ENCODE measurements at regions not wholly inside any gene's neighbourhood (a gene's known extent, or its start where the extent isn't known, plus 50 kb on each side); places are given as distances from the start of the nearest gene placed in this dataset.

DNA sequence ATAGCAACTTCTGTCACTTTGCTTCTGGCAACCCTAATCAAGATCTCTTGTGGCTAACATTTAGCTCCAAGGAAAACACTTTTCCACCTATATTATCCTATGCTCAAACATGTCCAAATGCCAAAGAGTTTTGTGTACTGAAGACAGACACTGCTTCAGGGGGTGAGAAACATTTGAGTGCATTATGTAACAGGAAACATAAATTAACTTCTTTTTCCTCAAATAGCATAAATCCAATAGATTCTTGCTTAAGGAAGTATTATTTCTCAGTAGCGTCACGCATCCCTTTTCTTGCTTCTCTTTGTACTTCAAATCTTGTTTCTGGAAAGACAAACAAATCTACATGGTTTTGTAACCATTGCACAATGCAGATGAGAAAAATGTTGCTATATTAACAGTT, 839.1 kb downstream of the GLUD2 start:
- Histone ChIP-seq H3K36me3 (ENCODE audit: insufficient read depth, low read length) (no peaks in the 10 kb centered on the region), H2AFZ (ENCODE audit: low read depth, low read length) (no peak overlapping the region), H4K20me1 (ENCODE audit: insufficient read depth, low read length) (no peaks in the 10 kb centered on the region), H3K4me3 (ENCODE audit: low read depth in 1 of 2, low read length in 2 of 2) (no peak overlapping the region), H3K9ac (ENCODE audit: low read depth, low read length) (no peak overlapping the region), H3K27me3 (ENCODE audit: insufficient read depth, low read length, poor library complexity) (no peaks in the 10 kb centered on the region), H3K79me2 (ENCODE audit: insufficient read depth, low read length) (no peaks in the 10 kb centered on the region), H3K4me2 (ENCODE audit: insufficient read depth, low read length) (no peak overlapping the region), H3K4me1 (ENCODE audit: insufficient read depth, low read length) (no peaks in the 10 kb centered on the region), H3K9me3 (ENCODE audit: insufficient read depth, low read length, severe bottlenecking) (no peaks in the 10 kb centered on the region), H3K27ac (ENCODE audit: low read length) (no peak overlapping the region)
- TF ChIP-seq, protein P1, sequence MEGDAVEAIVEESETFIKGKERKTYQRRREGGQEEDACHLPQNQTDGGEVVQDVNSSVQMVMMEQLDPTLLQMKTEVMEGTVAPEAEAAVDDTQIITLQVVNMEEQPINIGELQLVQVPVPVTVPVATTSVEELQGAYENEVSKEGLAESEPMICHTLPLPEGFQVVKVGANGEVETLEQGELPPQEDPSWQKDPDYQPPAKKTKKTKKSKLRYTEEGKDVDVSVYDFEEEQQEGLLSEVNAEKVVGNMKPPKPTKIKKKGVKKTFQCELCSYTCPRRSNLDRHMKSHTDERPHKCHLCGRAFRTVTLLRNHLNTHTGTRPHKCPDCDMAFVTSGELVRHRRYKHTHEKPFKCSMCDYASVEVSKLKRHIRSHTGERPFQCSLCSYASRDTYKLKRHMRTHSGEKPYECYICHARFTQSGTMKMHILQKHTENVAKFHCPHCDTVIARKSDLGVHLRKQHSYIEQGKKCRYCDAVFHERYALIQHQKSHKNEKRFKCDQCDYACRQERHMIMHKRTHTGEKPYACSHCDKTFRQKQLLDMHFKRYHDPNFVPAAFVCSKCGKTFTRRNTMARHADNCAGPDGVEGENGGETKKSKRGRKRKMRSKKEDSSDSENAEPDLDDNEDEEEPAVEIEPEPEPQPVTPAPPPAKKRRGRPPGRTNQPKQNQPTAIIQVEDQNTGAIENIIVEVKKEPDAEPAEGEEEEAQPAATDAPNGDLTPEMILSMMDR (IDR thresholded peaks at IDR 0.05; ENCODE audit: borderline replicate concordance, extremely low read depth, low read length, poor library complexity, severe bottlenecking) = no peak
- TF ChIP-seq EZH2 (IDR thresholded peaks at IDR 0.05; ENCODE audit: borderline replicate concordance, low read depth, low read length, severe bottlenecking) = no peak
- ATAC-seq (ENCODE audit: insufficient read depth, low read depth) = no peak
- DNase-seq = no peak

- ATAC-seq (ENCODE audit: insufficient read depth, low read depth) = no peak
- Histone ChIP-seq H3K9me3 (ENCODE audit: insufficient read depth, low read length, severe bottlenecking) (no peaks in the 10 kb centered on the region), H3K4me2 (ENCODE audit: insufficient read depth, low read length) (no peak overlapping the region), H3K27me3 (ENCODE audit: insufficient read depth, low read length, poor library complexity) (no peaks in the 10 kb centered on the region), H3K4me1 (ENCODE audit: insufficient read depth, low read length) (no peaks in the 10 kb centered on the region), H3K9ac (ENCODE audit: low read depth, low read length) (no peak overlapping the region), H2AFZ (ENCODE audit: low read depth, low read length) (no peak overlapping the region), H3K36me3 (ENCODE audit: insufficient read depth, low read length) (no peaks in the 10 kb centered on the region), H3K27ac (ENCODE audit: low read length) (no peak overlapping the region), H3K79me2 (ENCODE audit: insufficient read depth, low read length) (no peaks in the 10 kb centered on the region), H4K20me1 (ENCODE audit: insufficient read depth, low read length) (no peaks in the 10 kb centered on the region), H3K4me3 (ENCODE audit: low read depth in 1 of 2, low read length in 2 of 2) (no peak overlapping the region)
- TF ChIP-seq EZH2 (IDR thresholded peaks at IDR 0.05; ENCODE audit: borderline replicate concordance, low read depth, low read length, severe bottlenecking) = no peak
- TF ChIP-seq, protein P1 (IDR thresholded peaks at IDR 0.05; ENCODE audit: borderline replicate concordance, extremely low read depth, low read length, poor library complexity, severe bottlenecking) = no peak
- DNase-seq = no peak
These were observed 847.3 kb downstream of the GLUD2 start for GRCh38 chrX:121894756-121895155.

DNA sequence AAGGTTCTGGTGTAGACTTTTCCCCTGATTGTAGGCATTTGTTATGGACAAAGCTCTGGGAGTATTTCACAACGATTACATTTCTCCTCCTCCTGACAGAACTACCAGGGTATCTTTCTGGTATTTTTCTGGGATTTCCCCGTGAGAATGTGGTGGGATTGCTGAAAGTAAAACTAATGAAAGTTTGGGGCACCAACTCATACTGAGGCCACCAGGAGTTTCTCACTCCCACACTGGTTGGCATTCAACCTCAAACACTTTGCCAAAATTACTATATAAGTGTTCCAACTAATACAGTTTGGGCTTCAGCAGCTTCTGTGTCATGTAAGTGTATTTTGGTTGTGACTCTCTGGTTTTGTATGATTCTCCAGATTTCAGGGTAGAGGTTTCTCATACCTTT, 855.1 kb downstream of the GLUD2 start:
- TF ChIP-seq, protein P1 (IDR thresholded peaks at IDR 0.05; ENCODE audit: borderline replicate concordance, extremely low read depth, low read length, poor library complexity, severe bottlenecking) = no peak
- Histone ChIP-seq H3K27ac (ENCODE audit: low read length) (no peak overlapping the region), H2AFZ (ENCODE audit: low read depth, low read length) (no peak overlapping the region), H3K4me1 (ENCODE audit: insufficient read depth, low read length) (no peaks in the 10 kb centered on the region), H3K36me3 (ENCODE audit: insufficient read depth, low read length) (no peaks in the 10 kb centered on the region), H3K4me2 (ENCODE audit: insufficient read depth, low read length) (no peak overlapping the region), H4K20me1 (ENCODE audit: insufficient read depth, low read length) (no peaks in the 10 kb centered on the region), H3K27me3 (ENCODE audit: insufficient read depth, low read length, poor library complexity) (no peaks in the 10 kb centered on the region), H3K79me2 (ENCODE audit: insufficient read depth, low read length) (no peaks in the 10 kb centered on the region), H3K4me3 (ENCODE audit: low read depth in 1 of 2, low read length in 2 of 2) (no peak overlapping the region), H3K9ac (ENCODE audit: low read depth, low read length) (no peak overlapping the region), H3K9me3 (ENCODE audit: insufficient read depth, low read length, severe bottlenecking) (no peaks in the 10 kb centered on the region)
- DNase-seq = no peak
- ATAC-seq (ENCODE audit: insufficient read depth, low read depth) = no peak

DNA sequence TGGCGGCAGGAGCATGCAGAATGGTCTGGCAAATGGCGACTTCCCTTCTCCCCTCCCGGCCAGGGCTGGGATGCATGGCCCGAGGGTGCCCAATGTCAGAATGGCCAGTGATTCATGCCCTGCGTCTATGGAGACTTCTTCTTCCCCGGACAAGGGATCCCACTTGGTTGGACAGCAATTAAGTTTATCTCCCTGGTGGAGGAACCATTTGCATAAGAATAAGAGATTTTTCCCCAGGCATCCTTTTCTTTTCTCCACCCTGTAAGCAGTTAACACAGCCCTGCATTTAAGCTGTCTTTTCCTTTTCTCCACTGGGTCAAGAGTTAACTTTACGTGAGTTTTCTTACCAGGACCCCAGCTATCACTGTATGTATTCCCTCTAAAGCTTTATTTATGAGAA, 856.6 kb downstream of the GLUD2 start:
- Histone ChIP-seq H3K4me3 (ENCODE audit: low read depth in 1 of 2, low read length in 2 of 2) (no peak overlapping the region), H3K4me2 (ENCODE audit: insufficient read depth, low read length) (no peak overlapping the region)

More for the DNA sequence above, 856.6 kb downstream of the GLUD2 start:
- no peak for ATAC-seq (ENCODE audit: insufficient read depth, low read depth)
- H3K9ac ChIP-seq (ENCODE audit: low read depth, low read length) = no peak overlapping the region
- no peaks in the 10 kb centered on the region for H3K4me1 ChIP-seq (ENCODE audit: insufficient read depth, low read length)
- no peaks in the 10 kb centered on the region for H4K20me1 ChIP-seq (ENCODE audit: insufficient read depth, low read length)
- H3K27me3 ChIP-seq (ENCODE audit: insufficient read depth, low read length, poor library complexity) = no peaks in the 10 kb centered on the region
- no peak overlapping the region for H2AFZ ChIP-seq (ENCODE audit: low read depth, low read length)
- no peaks in the 10 kb centered on the region for H3K36me3 ChIP-seq (ENCODE audit: insufficient read depth, low read length)
- no peak for DNase-seq
- no peak overlapping the region for H3K27ac ChIP-seq (ENCODE audit: low read length)
- no peaks in the 10 kb centered on the region for H3K9me3 ChIP-seq (ENCODE audit: insufficient read depth, low read length, severe bottlenecking)
- TF ChIP-seq, protein P1 (IDR thresholded peaks at IDR 0.05; ENCODE audit: borderline replicate concordance, extremely low read depth, low read length, poor library complexity, severe bottlenecking) = no peak
- no peak for TF ChIP-seq EZH2 (IDR thresholded peaks at IDR 0.05; ENCODE audit: borderline replicate concordance, low read depth, low read length, severe bottlenecking)
- H3K79me2 ChIP-seq (ENCODE audit: insufficient read depth, low read length) = no peaks in the 10 kb centered on the region

All from DND-41 (cell line).